ENCODE measurements at regions not wholly inside any gene's neighbourhood (a gene's known extent, or its start where the extent isn't known, plus 50 kb on each side); places are given as distances from the start of the nearest gene placed in this dataset.

DNA sequence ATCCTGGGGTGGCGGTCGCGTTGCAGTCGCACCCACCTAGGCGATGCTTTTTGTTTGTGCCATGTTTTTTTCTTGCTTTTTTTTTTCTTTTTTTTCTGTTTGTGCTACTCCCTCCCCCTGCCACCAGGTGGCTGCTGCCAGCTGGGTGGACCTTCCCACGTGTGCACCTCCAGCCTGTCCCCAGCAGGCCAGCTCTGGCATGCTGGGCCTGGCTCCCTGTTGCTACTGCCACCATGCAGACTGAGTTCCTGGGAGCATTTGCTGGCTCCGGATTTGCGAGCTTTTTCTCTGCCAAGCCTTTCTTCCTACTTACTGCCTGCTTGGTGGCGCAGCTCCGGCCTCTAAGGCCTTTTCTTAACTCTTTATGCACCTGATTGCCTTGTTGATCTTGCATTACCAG, 161.2 kb upstream of the WDFY3 start (continued):
- TF ChIP-seq EHMT2 (IDR thresholded peaks at IDR 0.05) (no peak), TFAP4 (CRISPR knock-in tag; IDR thresholded peaks at IDR 0.05; ENCODE audit: borderline replicate concordance) (peak; percentile 94), RBM22 (IDR thresholded peaks at IDR 0.05; ENCODE audit: low read depth, low read length, poor library complexity, severe bottlenecking) (no peak), KAT2B (IDR thresholded peaks at IDR 0.05; ENCODE audit: low read depth, low read length) (no peak), POLR2A (conservative IDR thresholded peaks at IDR 0.05) (no peak), RBM39 (optimal IDR thresholded peaks at IDR 0.05; ENCODE audit: low read depth, low read length) (no peak), CREM (IDR thresholded peaks at IDR 0.05; ENCODE audit: low read depth) (0 out of 2 replicates have a peak, but pooled peaks have one; percentile 23), PYGO2 (tag; IDR thresholded peaks at IDR 0.05) (no peak), FOXP4 (CRISPR knock-in tag; IDR thresholded peaks at IDR 0.05; ENCODE audit: borderline replicate concordance) (no peak), CHD1 (IDR thresholded peaks at IDR 0.05; ENCODE audit: low read length) (no peak), TCF3 (CRISPR knock-in tag; IDR thresholded peaks at IDR 0.05) (no peak), REST (IDR thresholded peaks at IDR 0.05; ENCODE audit: borderline replicate concordance) (peak; percentile 19; the same call in 1 of the 2 replicates), REST (CRISPR knock-in tag; IDR thresholded peaks at IDR 0.05; ENCODE audit: low read depth) (no peak)
- TF ChIP-seq, protein P1, sequence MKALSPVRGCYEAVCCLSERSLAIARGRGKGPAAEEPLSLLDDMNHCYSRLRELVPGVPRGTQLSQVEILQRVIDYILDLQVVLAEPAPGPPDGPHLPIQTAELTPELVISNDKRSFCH (CRISPR knock-in tag; IDR thresholded peaks at IDR 0.05), result no peak
- TF ChIP-seq, protein P1 (tag; IDR thresholded peaks at IDR 0.05), result no peak
- TF ChIP-seq, protein P2, sequence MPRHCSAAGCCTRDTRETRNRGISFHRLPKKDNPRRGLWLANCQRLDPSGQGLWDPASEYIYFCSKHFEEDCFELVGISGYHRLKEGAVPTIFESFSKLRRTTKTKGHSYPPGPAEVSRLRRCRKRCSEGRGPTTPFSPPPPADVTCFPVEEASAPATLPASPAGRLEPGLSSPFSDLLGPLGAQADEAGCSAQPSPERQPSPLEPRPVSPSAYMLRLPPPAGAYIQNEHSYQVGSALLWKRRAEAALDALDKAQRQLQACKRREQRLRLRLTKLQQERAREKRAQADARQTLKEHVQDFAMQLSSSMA (CRISPR knock-in tag; IDR thresholded peaks at IDR 0.05), result no peak

Data from K562 (cell line).